ENCODE measurements at regions not wholly inside any gene's neighbourhood (a gene's known extent, or its start where the extent isn't known, plus 50 kb on each side); places are given as distances from the start of the nearest gene placed in this dataset.
"Not testable (repeated sequence)": the region's sequence is repeated elsewhere in the genome, so short reads cannot be mapped to it uniquely, and the experiment has no call there.

DNA sequence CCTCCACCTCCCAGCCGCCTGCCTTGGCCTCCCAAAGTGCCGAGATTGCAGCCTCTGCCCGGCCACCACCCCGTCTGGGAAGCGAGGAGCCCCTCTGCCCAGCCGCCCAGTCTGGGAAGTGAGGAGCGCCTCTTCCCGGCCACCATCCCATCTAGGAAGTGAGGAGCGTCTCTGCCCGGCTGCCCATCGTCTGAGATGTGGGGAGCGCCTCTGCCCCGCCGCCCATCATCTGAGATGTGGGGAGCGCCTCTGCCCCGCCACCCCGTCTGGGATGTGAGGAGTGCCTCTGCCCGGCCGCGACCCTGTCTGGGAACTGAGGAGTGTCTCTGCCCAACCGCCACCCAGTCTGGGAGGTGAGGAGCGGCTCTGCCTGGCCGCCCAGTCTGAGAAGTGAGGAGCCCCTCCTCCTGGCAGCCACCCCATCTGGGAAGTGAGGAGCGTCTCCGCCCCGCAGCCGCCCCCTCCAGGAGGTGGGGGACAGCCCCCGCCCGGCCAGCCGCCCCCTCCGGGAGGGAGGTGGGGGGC lies 296.3 kb downstream of the HNRNPD start:
- not testable (repeated sequence) for DNase-seq (ENCODE audit: low read depth in 2 of 2)

DNA sequence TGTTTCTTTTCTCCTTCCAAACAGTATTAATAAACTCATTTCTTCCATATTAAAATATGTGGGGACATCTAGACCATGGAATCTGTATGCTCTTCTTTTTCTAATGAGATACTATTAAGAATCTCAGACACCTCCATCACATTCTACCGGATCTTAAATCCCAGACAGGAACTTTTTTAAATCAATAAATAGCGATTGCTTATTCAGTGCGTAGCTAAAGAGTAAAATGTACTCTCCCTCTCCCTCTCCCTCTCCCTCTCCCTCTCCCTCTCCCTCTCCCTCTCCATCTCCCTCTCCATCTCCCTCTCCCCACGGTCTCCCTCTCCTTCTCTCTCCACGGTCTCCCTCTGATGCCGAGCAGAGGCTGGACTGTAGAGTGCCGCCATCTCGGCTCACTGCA lies 297.0 kb downstream of the HNRNPD start:
- no peak for DNase-seq (ENCODE audit: low read depth in 2 of 2)

GRCh38 chr4:82076359-82076758 lies 297.4 kb downstream of the HNRNPD start:
- DNase-seq (ENCODE audit: low read depth in 2 of 2): no peak

DNA sequence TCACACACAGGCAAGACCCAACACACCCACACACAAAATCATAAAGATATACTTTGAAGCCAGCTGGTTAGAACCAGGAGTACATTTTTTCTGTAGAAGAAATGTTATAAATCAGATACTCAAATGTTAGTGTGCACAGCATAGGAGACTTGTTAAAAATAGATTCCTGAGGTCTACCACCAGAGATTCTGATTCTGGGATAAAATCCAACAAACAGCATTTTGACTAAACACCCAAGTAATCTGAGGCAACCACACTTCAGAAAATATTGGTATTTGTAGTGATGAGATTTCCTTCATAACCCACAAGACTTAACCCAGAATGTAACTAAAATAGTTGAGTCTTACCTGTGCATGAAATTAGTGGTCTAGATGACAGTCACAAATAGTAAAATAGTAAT lies 301.8 kb downstream of the HNRNPD start:
- no peak for DNase-seq (ENCODE audit: low read depth in 2 of 2)

- no peak for DNase-seq (ENCODE audit: low read depth in 2 of 2)
Measured at GRCh38 chr4:82069883-82070638, 303.7 kb downstream of the HNRNPD start.

DNA sequence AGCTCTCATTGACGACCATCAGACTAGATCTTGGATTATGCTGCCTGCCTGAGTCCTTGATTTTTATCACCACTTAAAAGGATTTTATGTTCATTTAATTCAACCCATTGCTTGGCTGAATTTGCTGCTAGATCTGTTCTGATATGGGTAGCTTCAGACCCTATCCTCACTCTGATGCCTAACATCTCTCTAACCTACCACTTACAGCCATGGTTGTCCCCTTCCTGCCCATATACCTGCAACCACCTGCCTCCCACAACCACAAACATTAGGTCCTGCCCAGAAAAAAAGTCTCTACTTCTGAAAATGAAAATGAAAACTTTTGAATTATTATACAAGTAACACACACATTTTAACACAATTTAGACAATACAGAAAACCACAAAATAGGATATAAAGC lies 310.8 kb downstream of the HNRNPD start:
- no peak for DNase-seq (ENCODE audit: low read depth in 2 of 2)

GRCh38 chr4:82057990-82058544 lies 315.7 kb downstream of the HNRNPD start:
- DNase-seq (ENCODE audit: low read depth in 2 of 2): no peak

DNA sequence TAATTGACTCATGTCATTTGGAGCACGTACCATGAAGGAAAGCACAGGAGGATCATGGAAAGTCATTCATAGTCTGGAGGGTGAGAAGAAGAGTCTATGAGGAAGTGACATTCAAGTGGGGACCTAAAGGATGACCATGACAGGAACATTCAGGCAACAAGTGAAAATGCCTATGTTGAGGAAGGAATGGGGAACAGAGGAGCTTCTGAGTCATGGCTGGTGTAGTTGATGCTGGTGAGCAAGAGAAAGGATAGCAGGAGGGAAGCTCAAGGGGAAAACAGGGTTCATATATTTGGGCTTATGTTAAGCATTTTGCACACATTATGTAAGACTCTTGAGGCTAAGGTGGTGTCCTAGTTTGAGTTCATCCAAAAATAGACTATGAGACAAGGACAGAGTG lies 318.6 kb downstream of the HNRNPD start:
- no peak for DNase-seq (ENCODE audit: low read depth in 2 of 2)

- DNase-seq (ENCODE audit: low read depth in 2 of 2): no peak
Measured at GRCh38 chr4:82053396-82053795, 320.4 kb downstream of the HNRNPD start.

GRCh38 chr4:82050796-82051195 lies 323.0 kb downstream of the HNRNPD start:
- no peak for DNase-seq (ENCODE audit: low read depth in 2 of 2)

DNA sequence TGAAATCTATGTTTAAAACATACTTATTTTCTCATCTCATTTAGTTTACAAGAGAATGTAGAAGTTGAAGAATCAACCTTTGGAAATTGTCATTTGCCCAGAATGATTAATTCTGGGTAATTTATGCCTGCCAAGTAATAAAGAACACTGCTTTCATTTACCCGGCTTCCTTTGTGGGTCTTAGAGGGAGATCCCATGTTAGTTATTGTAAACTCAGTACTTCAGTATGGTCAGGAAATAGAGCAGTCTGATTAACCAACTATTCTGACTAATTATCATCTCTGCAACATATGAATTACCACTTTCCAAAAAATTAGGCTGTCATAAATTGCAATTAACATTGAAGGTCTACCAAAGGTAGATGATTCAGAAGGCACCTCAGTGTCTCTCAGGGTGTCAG lies 324.5 kb downstream of the HNRNPD start:
- DNase-seq (ENCODE audit: low read depth in 2 of 2): no peak

DNA sequence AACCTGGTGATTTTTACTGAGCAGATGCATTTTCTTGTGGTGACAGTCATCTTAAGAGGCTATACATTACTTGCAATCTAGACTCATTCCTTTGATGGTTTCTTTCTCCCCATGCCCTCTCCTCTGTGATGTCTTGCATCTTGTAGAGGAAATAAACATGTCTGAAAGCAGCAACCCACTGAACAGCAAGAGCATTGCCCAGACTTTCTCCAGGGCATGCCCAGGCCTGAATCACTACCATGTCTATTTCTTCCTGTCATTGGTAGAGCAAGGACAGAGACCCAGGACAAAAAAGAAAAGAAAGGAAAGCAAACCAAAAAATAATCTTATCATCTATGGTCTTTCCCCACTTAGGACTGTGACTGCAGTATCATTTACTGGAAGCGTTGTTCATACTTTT lies 326.1 kb downstream of the HNRNPD start:
- no peak for DNase-seq (ENCODE audit: low read depth in 2 of 2)

DNA sequence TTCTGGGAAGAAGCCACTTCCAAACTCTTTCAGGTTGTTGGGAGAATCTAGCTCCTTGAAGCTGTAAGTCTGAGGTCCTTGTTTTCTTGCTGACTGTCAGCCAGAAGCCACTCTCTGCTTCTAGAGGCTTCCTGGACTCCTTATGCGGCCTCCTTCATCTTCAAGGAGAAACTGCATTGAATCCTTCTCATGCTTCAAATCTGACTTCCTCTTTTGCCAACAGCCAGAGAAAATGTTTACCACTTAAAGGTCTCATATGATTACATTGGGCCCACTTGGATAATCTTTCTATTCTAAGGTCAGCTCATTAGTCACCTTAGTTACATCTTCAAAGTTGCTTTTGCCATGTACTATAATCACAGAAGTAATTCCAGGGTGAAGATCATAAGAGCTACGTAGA lies 327.0 kb downstream of the HNRNPD start:
- DNase-seq (ENCODE audit: low read depth in 2 of 2): no peak

- DNase-seq (ENCODE audit: low read depth in 2 of 2): no peak
Measured at GRCh38 chr4:82045267-82045666, 328.5 kb downstream of the HNRNPD start.

GRCh38 chr4:82044141-82044993 lies 329.4 kb downstream of the HNRNPD start:
- no peak for DNase-seq (ENCODE audit: low read depth in 2 of 2)

GRCh38 chr4:82043809-82044137 lies 330.0 kb downstream of the HNRNPD start:
- no peak for DNase-seq (ENCODE audit: low read depth in 2 of 2)

- no peak for DNase-seq (ENCODE audit: low read depth in 2 of 2)
Measured at GRCh38 chr4:82043081-82043808, 330.5 kb downstream of the HNRNPD start.

DNA sequence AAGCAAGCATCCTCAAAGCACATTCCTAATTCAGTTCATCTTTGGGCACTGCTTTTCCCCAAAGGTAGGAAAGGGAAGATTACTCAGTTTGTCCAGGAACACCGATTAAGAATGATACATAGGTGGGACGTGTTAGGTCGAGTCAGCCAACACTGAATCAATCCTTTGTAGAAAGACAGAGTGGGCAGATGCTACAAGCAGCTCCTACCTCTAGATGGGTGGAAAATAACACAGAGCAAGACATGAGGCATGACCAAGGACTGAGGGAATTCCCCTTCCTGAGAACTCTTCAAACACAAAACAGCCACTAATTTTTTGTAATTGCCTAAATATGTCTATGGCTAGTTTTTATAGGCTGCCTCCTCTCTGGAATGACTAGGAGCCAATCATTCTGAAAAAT lies 331.7 kb downstream of the HNRNPD start:
- DNase-seq (ENCODE audit: low read depth in 2 of 2): no peak

GRCh38 chr4:82038936-82039335 lies 334.9 kb downstream of the HNRNPD start:
- DNase-seq (ENCODE audit: low read depth in 2 of 2): no peak

DNA sequence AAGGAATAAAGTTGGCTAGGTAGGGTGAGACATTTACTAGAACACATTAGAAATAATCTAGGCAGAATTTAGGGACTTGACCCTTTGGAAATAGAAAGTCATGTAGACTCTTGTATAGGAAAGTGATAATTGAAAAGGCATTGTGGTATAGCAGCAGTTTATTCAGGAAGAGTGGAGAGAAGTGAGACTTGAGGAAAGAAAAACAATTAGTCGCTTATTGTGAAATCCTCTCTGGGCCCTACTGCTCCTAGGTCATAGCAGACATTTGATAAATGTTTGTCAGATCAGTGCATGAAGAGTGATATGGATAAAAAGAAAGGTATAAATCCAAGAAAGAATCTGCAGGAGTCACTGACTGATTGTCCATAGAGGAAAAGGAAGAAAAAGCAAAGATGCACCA lies 337.6 kb downstream of the HNRNPD start:
- DNase-seq (ENCODE audit: low read depth in 2 of 2): no peak

DNA sequence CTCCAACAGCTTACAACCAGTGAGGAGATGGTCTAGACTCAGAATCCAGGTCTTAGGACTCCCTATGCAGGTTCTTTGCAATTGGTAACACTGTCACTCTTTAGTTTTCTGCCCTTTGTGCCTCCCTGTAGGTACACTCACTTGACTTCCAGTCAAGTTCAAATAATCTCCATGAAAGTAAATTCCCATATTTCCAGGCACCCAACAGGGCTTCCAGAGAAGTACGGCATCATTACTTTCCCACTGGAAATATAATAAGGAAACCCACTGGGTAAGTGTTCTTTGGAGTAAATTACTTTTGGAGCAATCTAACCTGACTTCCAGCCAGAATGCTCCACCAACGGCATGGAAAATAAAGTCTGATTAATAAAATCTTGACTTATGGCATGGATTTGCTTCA lies 338.9 kb downstream of the HNRNPD start:
- no peak for DNase-seq (ENCODE audit: low read depth in 2 of 2)

GRCh38 chr4:82033862-82034261 lies 339.9 kb downstream of the HNRNPD start:
- no peak for DNase-seq (ENCODE audit: low read depth in 2 of 2)

Measured in stimulated activated CD8-positive, alpha-beta memory T cell treated with anti-CD3 and anti-CD28 coated beads, Interleukin-7, amount 100 ng/mL, for 4 hours (primary cell).